Fibroblast of mammary gland (primary cell): ENCODE measurements at regions not wholly inside any gene's neighbourhood (a gene's known extent, or its start where the extent isn't known, plus 50 kb on each side); places are given as distances from the start of the nearest gene placed in this dataset.

Experiments used
- DNase-seq: peaks from one replicate; pipeline ENCODE4 v3.0.0-alpha.2; 2010; ENCODE audit warnings: low read depth
- H3K4me3 ChIP-seq: 2 replicates; pipeline ENCODE4 v1.5.1; 2011; ENCODE audit warnings: low read depth, mild to moderate bottlenecking, low read length, moderate library complexity; ENCODE audit not compliant: control insufficient read depth
- CTCF ChIP-seq: conservative IDR thresholded peaks from 2 replicates; pipeline ENCODE4 v1.5.1; 2011; ENCODE audit warnings: low read depth, low read length, inconsistent platforms; ENCODE audit not compliant: control insufficient read depth, insufficient read depth

GRCh38 chr1:5812295-5812694 is 179.9 kb downstream of the NPHP4 start:
- TF ChIP-seq CTCF: no peak

DNA sequence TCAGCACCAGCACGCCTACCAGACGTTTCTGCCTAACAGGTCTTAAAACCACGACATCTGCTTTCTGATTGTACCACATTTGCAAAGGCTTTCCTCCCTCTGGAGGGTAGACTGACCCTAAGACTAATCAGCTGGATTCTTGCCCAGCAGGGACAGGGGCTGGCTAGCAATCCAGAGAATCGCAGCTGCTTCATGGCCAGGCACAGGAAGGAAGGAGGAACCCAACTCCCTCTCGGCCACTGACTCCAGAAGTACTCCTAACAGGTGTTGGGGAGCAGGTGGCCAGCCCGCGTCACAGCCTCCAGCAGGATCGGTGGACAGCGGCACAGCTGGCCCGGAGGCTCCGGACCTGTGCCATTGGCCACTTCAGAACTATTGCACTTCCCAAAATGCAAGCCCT is 180.8 kb downstream of the NPHP4 start:
- TF ChIP-seq CTCF: no peak
- no peak for DNase-seq
- H3K4me3 ChIP-seq: no peak overlapping the region

More at GRCh38 chr1:5812295-5812694, 179.9 kb downstream of the NPHP4 start:
- H3K4me3 ChIP-seq: no peak overlapping the region
- DNase-seq: no peak

DNA sequence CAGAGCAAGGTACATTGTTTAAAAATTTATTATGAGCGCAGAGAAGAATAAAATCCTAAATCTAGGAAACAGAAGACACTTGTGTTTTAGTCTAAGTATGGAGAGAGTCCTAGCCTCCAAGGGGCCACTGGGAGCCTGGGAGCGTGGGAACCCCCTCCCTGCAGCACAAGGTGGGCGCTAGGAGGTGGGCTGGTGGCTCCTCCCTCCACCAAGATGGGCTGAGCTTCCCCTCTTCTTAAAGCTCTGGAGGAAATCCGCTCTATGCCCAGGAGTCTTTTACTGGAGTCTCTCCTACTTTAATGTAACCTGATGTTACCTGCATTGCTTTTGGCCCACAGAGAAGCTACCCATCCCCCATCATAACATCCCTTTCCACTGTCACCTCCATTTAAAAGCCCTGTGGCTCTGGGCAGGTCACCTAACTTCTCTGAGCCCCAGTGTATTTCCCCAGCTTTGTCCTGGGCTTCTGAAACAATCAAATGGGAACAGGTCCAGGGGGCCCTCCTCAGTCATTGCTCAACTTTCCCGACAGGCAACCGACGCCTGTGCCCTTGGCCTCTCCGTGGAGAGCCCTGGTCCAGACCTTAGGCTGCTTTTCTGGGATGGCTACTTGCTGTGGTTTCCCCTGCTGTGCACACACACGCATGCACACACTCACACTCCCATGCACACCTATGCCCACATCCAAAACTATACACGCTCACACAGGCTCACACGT is 181.5 kb downstream of the NPHP4 start:
- DNase-seq: no peak
- no peak overlapping the region for H3K4me3 ChIP-seq
- no peak for TF ChIP-seq CTCF

- TF ChIP-seq CTCF: no peak
- no peak for DNase-seq
- H3K4me3 ChIP-seq: no peak overlapping the region
These were observed 182.1 kb downstream of the NPHP4 start for GRCh38 chr1:5810131-5810530.

DNA sequence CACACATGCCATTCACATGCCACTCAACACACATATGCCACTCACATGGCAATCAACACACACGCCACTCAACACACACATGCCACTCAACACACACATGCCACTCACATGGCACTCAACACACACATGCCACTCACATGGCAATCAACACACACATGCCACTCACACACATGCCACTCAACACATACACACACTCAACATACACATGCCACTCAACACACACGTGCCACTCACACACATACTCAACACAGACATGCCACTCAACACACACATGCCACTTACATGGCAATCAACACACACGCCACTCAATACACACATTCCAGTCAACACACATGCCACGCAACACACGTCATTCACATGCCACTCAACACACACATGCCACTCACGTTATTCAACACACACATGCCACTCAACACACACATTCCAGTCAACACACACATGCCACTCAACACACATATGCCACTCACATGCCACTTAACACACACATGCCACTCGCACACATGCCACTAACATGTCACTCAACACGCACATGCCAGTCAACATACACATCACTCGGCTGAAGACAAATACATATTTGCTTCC is 182.9 kb downstream of the NPHP4 start:
- no peak overlapping the region for H3K4me3 ChIP-seq
- DNase-seq: no peak
- no peak for TF ChIP-seq CTCF

- no peak overlapping the region for H3K4me3 ChIP-seq
- TF ChIP-seq CTCF: no peak
These were observed 188.4 kb downstream of the NPHP4 start for GRCh38 chr1:5803851-5804250.

GRCh38 chr1:5802606-5803005 is 189.6 kb downstream of the NPHP4 start:
- no peak for TF ChIP-seq CTCF
- H3K4me3 ChIP-seq: no peak overlapping the region
- DNase-seq: no peak

More at GRCh38 chr1:5803851-5804250, 188.4 kb downstream of the NPHP4 start:
- DNase-seq: no peak
